Activated B cell treated with CpG ODN at 0.5 μM for 24 hours (primary cell): ENCODE measurements at regions not wholly inside any gene's neighbourhood (a gene's known extent, or its start where the extent isn't known, plus 50 kb on each side); places are given as distances from the start of the nearest gene placed in this dataset.

Source experiments
- ATAC-seq: fragments of 200-7000 bp; cut with Tn5 transposase; one replicate; pipeline ENCODE4 v1.10.0; 2021; ENCODE audit warnings: low read depth, mild to moderate bottlenecking, moderate library complexity
- CTCF ChIA-PET: fragments of 350-600 bp; sonication (Branson Sonifier 250); formaldehyde crosslinking; loops from one replicate; lab custom pipeline; 2021; ENCODE audit warnings: antibody characterized with exemption; lab: Charles Lee
- POLR2A ChIA-PET: fragments of 350-600 bp; sonication (Branson Sonifier 250); formaldehyde crosslinking; loops from one replicate; lab custom pipeline; 2021; ENCODE audit warnings: antibody characterized with exemption; lab: Charles Lee
- DNase-seq: peaks from one replicate; pipeline ENCODE4 v3.0.0; 2022
- H3K27ac Mint-ChIP-seq: one replicate; pipeline ENCODE4 v1.8.0; 2020; ENCODE audit warnings: mixed read lengths
- H3K27me3 Mint-ChIP-seq: one replicate; pipeline ENCODE4 v1.8.0; 2021; ENCODE audit warnings: mixed read lengths
- H3K36me3 Mint-ChIP-seq: one replicate; pipeline ENCODE4 v1.8.0; 2021; ENCODE audit warnings: low read depth, mixed read lengths
- H3K4me1 Mint-ChIP-seq: one replicate; pipeline ENCODE4 v1.8.0; 2021; ENCODE audit warnings: mixed read lengths
- H3K4me3 Mint-ChIP-seq: one replicate; pipeline ENCODE4 v1.8.0; 2020; ENCODE audit warnings: mild to moderate bottlenecking, mixed read lengths
- H3K9me3 Mint-ChIP-seq: one replicate; pipeline ENCODE4 v1.8.0; 2020; ENCODE audit warnings: mixed read lengths
- CTCF ChIP-seq: fragments of 200-600 bp; IDR thresholded peaks from one replicate; pipeline ENCODE4 v1.8.0; 2022; ENCODE audit warnings: antibody characterized with exemption, mild to moderate bottlenecking
- intact Hi-C: fragments of 100-400 bp; cut with micrococcal nuclease; formaldehyde crosslinking; loops from one replicate; pipeline ENCODE4 v1.15.1; 2024

DNA sequence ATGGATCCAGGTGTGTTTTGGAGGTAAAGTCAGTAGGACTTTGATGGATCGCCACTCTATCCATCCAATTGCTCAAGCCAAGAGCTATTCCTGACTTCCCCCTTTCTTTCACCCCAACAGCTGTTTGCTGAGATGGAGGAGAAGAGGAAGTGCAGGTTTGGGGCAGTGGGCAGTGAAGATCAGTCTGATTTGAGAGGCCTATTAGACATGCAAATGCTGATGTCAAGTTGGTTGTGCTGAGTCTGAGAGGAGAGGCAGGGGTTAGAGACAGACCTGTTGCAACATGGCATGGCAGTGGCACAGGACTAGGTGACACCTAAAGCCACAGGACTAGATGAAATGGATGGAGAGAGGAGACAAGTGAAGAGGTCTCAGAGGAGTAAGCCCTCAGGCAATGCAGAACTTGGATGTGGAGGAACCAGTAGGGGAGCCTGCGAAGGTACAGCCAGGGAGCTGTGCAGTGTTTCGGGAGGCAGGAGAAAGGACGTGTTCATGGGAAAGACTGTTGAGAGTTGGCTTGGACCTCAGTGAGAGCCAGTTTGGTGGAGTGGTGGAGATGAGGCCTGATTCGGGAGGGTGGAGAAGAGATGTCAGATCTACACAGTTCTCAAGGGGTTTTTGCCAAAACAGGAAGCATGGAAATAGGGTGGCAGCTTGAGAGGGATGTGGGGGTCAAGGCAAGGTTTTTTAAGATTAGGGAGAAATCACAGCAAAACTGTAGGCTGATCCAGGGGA, 175.0 kb downstream of the MACROH2A1 start:
- Mint-ChIP-seq H3K27ac (no peak overlapping the region), H3K36me3 (no peaks in the 10 kb centered on the region), H3K9me3 (no peaks in the 10 kb centered on the region), H3K27me3 (peaks cover 22% of the 10 kb centered on the region), H3K4me1 (no peaks in the 10 kb centered on the region), H3K4me3 (no peak overlapping the region)
- intact Hi-C loops: no loop called here
- ATAC-seq (no peak), DNase-seq (no peak)
- ChIA-PET CTCF (no interaction called here), POLR2A (no interaction called here)
- no peak for TF ChIP-seq CTCF

DNA sequence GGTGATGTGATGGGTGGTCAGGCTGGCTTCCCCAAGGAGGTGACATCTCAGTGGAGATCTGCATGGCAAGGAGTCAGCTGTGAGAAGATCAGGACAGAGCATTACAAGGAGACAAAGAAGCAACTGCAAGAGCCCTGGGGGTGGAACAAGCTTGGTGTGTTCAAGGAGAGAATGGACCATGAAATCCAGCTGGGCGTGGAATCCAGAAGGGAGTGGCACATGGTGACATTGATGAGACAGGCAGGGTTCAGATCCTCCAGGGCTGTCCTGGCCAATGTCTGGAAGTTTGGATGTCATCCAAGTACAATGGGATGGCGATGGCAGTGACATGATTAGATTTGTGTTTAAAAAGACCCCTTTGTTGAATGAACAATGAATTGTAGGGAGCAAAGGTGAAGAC, 175.6 kb downstream of the MACROH2A1 start:
- H3K4me1 Mint-ChIP-seq: no peaks in the 10 kb centered on the region
- POLR2A ChIA-PET: no interaction called here
- H3K4me3 Mint-ChIP-seq: no peak overlapping the region
- no peak for TF ChIP-seq CTCF
- CTCF ChIA-PET: no interaction called here
- intact Hi-C loops: no loop called here
- DNase-seq: no peak
- H3K27me3 Mint-ChIP-seq: peaks cover 22% of the 10 kb centered on the region
- H3K36me3 Mint-ChIP-seq: no peaks in the 10 kb centered on the region
- no peak for ATAC-seq
- H3K9me3 Mint-ChIP-seq: no peaks in the 10 kb centered on the region
- no peak overlapping the region for H3K27ac Mint-ChIP-seq

GRCh38 chr5:135222771-135223170, 176.3 kb downstream of the MACROH2A1 start:
- ChIA-PET CTCF (interaction anchor here (1.1 kb wide), 1 partner anchor 10 kb away, joined by 3 read pairs; no protein-coding TSS in a partner anchor), POLR2A (no interaction called here)
- no peak overlapping the region for H3K27ac Mint-ChIP-seq
- intact Hi-C loops: no loop called here
- no peaks in the 10 kb centered on the region for H3K4me1 Mint-ChIP-seq
- DNase-seq (no peak), ATAC-seq (no peak)
- H3K27me3 Mint-ChIP-seq: peaks cover 22% of the 10 kb centered on the region
- TF ChIP-seq CTCF: no peak
- H3K4me3 Mint-ChIP-seq: no peak overlapping the region
- H3K9me3 Mint-ChIP-seq: no peaks in the 10 kb centered on the region
- no peaks in the 10 kb centered on the region for H3K36me3 Mint-ChIP-seq

- ChIA-PET CTCF (interaction anchor here (1.1 kb wide), 1 partner anchor 10 kb away, joined by 3 read pairs; no protein-coding TSS in a partner anchor), POLR2A (no interaction called here)
- no peak for ATAC-seq
- H3K9me3 Mint-ChIP-seq: no peaks in the 10 kb centered on the region
- DNase-seq: no peak
- no peak overlapping the region for H3K4me3 Mint-ChIP-seq
- no peaks in the 10 kb centered on the region for H3K36me3 Mint-ChIP-seq
- no peak for TF ChIP-seq CTCF
- intact Hi-C loops: no loop called here
- no peak overlapping the region for H3K27ac Mint-ChIP-seq
- peaks cover 22% of the 10 kb centered on the region for H3K27me3 Mint-ChIP-seq
- no peaks in the 10 kb centered on the region for H3K4me1 Mint-ChIP-seq
Observed at GRCh38 chr5:135222171-135222681, 176.8 kb downstream of the MACROH2A1 start.

DNA sequence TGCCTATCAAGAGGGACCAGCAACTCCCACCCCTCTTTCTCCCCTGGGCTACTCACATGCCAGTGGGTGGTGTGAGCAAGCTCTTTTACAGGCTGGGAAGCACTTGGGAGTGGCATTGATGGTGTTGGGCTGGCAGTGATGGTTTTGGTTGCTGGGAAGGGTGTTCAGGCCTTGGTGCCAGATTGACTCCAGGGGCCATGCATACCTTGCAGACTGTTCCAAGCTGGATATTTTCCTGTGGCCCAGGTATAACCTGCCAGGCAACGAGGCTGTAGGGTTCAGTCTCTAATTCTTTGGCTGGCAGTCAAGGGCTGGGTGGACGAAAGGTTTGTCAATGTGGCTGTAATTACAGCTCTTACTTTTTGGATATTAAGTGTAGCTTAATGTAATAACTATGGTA, 177.3 kb downstream of the MACROH2A1 start:
- DNase-seq (no peak), ATAC-seq (no peak)
- intact Hi-C loops: no loop called here
- ChIA-PET CTCF (interaction anchor here (1.1 kb wide), 1 partner anchor 9 kb away, joined by 3 read pairs; no protein-coding TSS in a partner anchor), POLR2A (interaction anchor here (0.6 kb wide), 1 partner anchor 1012 kb away, joined by 3 read pairs; no protein-coding TSS in a partner anchor)
- Mint-ChIP-seq H3K4me3 (no peak overlapping the region), H3K4me1 (no peaks in the 10 kb centered on the region), H3K27ac (no peak overlapping the region), H3K36me3 (no peaks in the 10 kb centered on the region), H3K9me3 (no peaks in the 10 kb centered on the region), H3K27me3 (peaks cover 22% of the 10 kb centered on the region)
- no peak for TF ChIP-seq CTCF
